ENCODE measurements at regions not wholly inside any gene's neighbourhood (a gene's known extent, or its start where the extent isn't known, plus 50 kb on each side); places are given as distances from the start of the nearest gene placed in this dataset.

DNA sequence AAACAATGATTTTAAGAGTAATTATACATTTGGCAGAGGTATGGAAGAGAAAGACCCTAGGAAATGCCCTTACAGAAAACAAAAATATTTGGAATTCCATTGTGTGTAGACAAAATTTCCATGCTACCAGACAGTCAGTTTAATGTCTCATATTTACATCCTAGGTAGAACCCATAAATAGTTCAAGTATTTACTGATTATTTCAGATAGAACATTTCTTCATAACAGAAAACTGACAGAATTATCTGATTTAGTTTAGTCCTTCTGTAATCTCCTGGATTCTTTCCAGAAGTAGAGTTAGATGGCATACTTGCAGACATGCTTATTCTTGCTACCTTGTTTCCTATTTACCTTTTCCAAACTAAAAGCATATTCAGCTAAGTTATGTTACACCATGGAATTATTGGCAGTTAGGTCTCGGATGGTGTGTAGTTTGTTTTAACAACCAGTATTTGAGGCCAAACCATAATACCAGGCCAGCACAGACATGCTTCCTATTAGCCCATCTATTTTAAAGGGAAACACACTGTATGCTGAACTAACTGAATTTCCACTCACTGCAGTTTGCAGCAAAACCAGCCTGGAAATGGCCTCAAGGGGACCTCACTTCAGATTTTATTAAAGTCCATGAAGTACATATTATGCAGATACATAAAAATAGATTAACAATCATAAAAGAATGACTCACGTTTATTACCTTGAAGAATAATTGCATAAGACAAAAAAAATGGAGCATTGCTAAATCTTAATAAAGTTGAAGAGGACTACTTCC is 126.6 kb upstream of the LRIG3 start:
- TF ChIP-seq POLR2A (IDR thresholded peaks at IDR 0.05; ENCODE audit: low read depth, low read length) = no peak
- TF ChIP-seq, protein P1, sequence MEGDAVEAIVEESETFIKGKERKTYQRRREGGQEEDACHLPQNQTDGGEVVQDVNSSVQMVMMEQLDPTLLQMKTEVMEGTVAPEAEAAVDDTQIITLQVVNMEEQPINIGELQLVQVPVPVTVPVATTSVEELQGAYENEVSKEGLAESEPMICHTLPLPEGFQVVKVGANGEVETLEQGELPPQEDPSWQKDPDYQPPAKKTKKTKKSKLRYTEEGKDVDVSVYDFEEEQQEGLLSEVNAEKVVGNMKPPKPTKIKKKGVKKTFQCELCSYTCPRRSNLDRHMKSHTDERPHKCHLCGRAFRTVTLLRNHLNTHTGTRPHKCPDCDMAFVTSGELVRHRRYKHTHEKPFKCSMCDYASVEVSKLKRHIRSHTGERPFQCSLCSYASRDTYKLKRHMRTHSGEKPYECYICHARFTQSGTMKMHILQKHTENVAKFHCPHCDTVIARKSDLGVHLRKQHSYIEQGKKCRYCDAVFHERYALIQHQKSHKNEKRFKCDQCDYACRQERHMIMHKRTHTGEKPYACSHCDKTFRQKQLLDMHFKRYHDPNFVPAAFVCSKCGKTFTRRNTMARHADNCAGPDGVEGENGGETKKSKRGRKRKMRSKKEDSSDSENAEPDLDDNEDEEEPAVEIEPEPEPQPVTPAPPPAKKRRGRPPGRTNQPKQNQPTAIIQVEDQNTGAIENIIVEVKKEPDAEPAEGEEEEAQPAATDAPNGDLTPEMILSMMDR (conservative IDR thresholded peaks at IDR 0.05; ENCODE audit: low read depth, low read length) = no peak
- TF ChIP-seq MXI1 (IDR thresholded peaks at IDR 0.05; ENCODE audit: borderline replicate concordance, low read depth, low read length) = no peak
- TF ChIP-seq CHD1 (IDR thresholded peaks at IDR 0.05; ENCODE audit: low read depth, low read length) = no peak
- TF ChIP-seq, protein P2, sequence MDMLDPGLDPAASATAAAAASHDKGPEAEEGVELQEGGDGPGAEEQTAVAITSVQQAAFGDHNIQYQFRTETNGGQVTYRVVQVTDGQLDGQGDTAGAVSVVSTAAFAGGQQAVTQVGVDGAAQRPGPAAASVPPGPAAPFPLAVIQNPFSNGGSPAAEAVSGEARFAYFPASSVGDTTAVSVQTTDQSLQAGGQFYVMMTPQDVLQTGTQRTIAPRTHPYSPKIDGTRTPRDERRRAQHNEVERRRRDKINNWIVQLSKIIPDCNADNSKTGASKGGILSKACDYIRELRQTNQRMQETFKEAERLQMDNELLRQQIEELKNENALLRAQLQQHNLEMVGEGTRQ (IDR thresholded peaks at IDR 0.05; ENCODE audit: low read depth, low read length) = no peak
- TF ChIP-seq, protein P3, sequence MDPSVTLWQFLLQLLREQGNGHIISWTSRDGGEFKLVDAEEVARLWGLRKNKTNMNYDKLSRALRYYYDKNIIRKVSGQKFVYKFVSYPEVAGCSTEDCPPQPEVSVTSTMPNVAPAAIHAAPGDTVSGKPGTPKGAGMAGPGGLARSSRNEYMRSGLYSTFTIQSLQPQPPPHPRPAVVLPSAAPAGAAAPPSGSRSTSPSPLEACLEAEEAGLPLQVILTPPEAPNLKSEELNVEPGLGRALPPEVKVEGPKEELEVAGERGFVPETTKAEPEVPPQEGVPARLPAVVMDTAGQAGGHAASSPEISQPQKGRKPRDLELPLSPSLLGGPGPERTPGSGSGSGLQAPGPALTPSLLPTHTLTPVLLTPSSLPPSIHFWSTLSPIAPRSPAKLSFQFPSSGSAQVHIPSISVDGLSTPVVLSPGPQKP (IDR thresholded peaks at IDR 0.05; ENCODE audit: borderline replicate concordance, low read depth, low read length) = no peak
- no peak for TF ChIP-seq SMC3 (IDR thresholded peaks at IDR 0.05; ENCODE audit: low read depth, low read length)
- TF ChIP-seq MAZ (IDR thresholded peaks at IDR 0.05; ENCODE audit: borderline replicate concordance, low read depth, low read length) = no peak
- no peak for TF ChIP-seq MAFK (IDR thresholded peaks at IDR 0.05; ENCODE audit: low read depth, low read length)
- TF ChIP-seq FOS (IDR thresholded peaks at IDR 0.05; ENCODE audit: low read depth, low read length) = no peak
- TF ChIP-seq CEBPB (IDR thresholded peaks at IDR 0.05; ENCODE audit: low read depth, low read length) = no peak

Measured in IMR-90 (cell line).